ENCODE measurements at regions not wholly inside any gene's neighbourhood (a gene's known extent, or its start where the extent isn't known, plus 50 kb on each side); places are given as distances from the start of the nearest gene placed in this dataset.

DNA sequence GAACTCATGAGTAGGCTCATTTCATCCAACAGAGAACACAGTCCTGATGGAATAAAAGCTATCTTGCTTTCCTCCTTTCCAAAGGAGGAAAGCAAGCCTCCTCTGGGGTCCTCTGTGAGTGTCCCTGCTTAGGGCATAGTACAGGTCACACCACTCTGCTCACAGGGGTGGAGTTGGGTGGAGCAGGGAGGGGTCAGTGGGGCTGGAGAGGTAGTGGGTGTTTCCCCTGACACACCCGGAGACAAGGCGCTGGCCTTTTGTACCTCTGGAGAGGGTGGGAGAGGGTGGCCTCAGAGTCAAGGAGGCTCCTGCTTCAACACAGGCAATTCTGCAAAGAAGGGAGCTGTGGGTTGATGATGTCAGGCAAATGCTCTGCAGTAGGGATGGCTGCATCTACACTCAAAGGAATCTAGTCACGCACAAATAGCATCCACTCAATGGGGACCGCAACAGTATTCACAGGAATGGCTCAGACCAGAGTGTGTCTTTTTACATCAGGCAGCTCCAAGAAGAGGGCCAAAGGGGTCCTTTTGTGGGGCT lies 58.6 kb upstream of the PLXNA2 start:
- TF ChIP-seq, protein P1, sequence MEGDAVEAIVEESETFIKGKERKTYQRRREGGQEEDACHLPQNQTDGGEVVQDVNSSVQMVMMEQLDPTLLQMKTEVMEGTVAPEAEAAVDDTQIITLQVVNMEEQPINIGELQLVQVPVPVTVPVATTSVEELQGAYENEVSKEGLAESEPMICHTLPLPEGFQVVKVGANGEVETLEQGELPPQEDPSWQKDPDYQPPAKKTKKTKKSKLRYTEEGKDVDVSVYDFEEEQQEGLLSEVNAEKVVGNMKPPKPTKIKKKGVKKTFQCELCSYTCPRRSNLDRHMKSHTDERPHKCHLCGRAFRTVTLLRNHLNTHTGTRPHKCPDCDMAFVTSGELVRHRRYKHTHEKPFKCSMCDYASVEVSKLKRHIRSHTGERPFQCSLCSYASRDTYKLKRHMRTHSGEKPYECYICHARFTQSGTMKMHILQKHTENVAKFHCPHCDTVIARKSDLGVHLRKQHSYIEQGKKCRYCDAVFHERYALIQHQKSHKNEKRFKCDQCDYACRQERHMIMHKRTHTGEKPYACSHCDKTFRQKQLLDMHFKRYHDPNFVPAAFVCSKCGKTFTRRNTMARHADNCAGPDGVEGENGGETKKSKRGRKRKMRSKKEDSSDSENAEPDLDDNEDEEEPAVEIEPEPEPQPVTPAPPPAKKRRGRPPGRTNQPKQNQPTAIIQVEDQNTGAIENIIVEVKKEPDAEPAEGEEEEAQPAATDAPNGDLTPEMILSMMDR (conservative IDR thresholded peaks at IDR 0.05; ENCODE audit: low read depth in 2 of 2): no peak
- TF ChIP-seq CREB1 (CRISPR knock-in tag; IDR thresholded peaks at IDR 0.05; ENCODE audit: low read depth): no peak
- TF ChIP-seq POLR2AphosphoS5 (IDR thresholded peaks at IDR 0.05; ENCODE audit: low read depth): no peak
- no peak for TF ChIP-seq JUNB (IDR thresholded peaks at IDR 0.05; ENCODE audit: unreplicated experiment)
- TF ChIP-seq EZH2 (IDR thresholded peaks at IDR 0.05; ENCODE audit: low read depth, unreplicated experiment): no peak
- TF ChIP-seq, protein P2, sequence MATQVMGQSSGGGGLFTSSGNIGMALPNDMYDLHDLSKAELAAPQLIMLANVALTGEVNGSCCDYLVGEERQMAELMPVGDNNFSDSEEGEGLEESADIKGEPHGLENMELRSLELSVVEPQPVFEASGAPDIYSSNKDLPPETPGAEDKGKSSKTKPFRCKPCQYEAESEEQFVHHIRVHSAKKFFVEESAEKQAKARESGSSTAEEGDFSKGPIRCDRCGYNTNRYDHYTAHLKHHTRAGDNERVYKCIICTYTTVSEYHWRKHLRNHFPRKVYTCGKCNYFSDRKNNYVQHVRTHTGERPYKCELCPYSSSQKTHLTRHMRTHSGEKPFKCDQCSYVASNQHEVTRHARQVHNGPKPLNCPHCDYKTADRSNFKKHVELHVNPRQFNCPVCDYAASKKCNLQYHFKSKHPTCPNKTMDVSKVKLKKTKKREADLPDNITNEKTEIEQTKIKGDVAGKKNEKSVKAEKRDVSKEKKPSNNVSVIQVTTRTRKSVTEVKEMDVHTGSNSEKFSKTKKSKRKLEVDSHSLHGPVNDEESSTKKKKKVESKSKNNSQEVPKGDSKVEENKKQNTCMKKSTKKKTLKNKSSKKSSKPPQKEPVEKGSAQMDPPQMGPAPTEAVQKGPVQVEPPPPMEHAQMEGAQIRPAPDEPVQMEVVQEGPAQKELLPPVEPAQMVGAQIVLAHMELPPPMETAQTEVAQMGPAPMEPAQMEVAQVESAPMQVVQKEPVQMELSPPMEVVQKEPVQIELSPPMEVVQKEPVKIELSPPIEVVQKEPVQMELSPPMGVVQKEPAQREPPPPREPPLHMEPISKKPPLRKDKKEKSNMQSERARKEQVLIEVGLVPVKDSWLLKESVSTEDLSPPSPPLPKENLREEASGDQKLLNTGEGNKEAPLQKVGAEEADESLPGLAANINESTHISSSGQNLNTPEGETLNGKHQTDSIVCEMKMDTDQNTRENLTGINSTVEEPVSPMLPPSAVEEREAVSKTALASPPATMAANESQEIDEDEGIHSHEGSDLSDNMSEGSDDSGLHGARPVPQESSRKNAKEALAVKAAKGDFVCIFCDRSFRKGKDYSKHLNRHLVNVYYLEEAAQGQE (IDR thresholded peaks at IDR 0.05; ENCODE audit: unreplicated experiment): no peak

All from GM23338 (cell line).